B cell (primary cell): ENCODE measurements at regions not wholly inside any gene's neighbourhood (a gene's known extent, or its start where the extent isn't known, plus 50 kb on each side); places are given as distances from the start of the nearest gene placed in this dataset.

Experiments used
- EZH2 ChIP-seq: IDR thresholded peaks from 2 replicates; pipeline ENCODE4 v1.6.1; 2012; ENCODE audit warnings: borderline replicate concordance, low read depth, mild to moderate bottlenecking, moderate library complexity, low read length; ENCODE audit not compliant: insufficient read depth, poor library complexity, severe bottlenecking
- TF ChIP-seq, protein P1 (sequence below): fragments of 200-600 bp; IDR thresholded peaks from one replicate; pipeline ENCODE4 v1.8.0; 2022; ENCODE audit warnings: antibody characterized with exemption, mild to moderate bottlenecking

DNA sequence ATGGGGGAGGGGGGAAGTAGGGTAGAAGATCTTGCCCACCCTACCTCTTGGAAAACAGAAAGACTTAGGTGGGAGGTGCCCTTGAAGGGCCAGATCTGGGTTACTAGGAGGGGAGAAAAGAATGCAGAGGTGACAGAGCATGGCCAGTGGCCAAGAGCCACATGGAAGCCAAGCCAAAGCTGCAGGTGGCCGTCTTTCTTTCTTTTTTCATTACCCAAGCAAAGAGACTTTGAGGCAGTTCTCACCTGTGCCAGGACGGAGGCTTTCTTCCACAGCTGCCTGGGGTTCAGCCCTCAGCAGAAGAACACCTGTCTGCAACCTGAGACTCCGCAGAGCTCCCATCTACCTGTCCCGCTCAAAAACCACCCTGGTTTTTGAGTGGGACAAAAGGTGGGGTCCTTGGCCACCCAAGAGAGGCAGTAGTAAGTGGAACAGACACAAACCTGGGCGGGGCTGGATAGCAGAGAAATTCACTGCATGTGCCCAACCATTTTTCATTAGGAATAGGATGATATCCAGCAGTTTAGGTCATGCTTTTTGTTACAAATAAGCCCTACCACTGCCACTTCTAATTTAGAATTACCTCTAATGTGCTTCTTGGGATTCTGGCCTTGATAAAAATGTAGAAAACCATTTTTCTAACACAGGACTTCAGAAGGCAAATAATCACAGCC lies 116.5 kb downstream of the DYRK2 start:
- TF ChIP-seq, protein P1, sequence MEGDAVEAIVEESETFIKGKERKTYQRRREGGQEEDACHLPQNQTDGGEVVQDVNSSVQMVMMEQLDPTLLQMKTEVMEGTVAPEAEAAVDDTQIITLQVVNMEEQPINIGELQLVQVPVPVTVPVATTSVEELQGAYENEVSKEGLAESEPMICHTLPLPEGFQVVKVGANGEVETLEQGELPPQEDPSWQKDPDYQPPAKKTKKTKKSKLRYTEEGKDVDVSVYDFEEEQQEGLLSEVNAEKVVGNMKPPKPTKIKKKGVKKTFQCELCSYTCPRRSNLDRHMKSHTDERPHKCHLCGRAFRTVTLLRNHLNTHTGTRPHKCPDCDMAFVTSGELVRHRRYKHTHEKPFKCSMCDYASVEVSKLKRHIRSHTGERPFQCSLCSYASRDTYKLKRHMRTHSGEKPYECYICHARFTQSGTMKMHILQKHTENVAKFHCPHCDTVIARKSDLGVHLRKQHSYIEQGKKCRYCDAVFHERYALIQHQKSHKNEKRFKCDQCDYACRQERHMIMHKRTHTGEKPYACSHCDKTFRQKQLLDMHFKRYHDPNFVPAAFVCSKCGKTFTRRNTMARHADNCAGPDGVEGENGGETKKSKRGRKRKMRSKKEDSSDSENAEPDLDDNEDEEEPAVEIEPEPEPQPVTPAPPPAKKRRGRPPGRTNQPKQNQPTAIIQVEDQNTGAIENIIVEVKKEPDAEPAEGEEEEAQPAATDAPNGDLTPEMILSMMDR: no peak
- no peak for TF ChIP-seq EZH2
